ENCODE measurements at regions not wholly inside any gene's neighbourhood (a gene's known extent, or its start where the extent isn't known, plus 50 kb on each side); places are given as distances from the start of the nearest gene placed in this dataset.

DNA sequence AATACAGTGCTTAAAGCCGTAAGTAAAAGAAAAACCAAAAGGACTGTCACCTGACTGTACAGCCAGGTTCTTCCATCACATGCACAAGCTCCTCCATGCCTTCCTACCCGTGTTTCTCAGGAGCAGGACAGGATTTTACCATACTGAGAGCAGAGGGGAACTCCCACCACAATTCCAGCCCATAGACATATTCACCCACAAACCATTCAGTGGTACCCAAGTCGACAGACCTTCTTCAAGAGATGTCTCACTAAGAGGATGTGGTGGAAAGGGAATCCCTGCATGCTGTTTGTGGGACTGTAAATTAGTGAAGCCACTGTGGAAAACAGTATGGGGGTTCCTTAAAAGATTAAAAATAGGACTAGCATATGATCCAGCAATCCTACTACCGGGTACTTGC, 66.9 kb upstream of the DOCK9 start:
- no peak for ATAC-seq (ENCODE audit: low read depth)

More for the DNA sequence above, 66.9 kb upstream of the DOCK9 start:
- no peak overlapping the region for H3K9ac ChIP-seq (ENCODE audit: low read depth, low read length)
- H2BK120ac ChIP-seq (ENCODE audit: low read depth, low read length), result peak overlapping the region; percentile 75
- H3K4me1 ChIP-seq (ENCODE audit: control insufficient read depth, insufficient read depth, low read length), result peaks cover 16% of the 10 kb centered on the region
- in situ Hi-C loops (cut with MboI; ENCODE audit: low sequenced_read_pairs), result loop anchor here (25.0 kb wide), 1 partner anchor 607 kb away; no protein-coding TSS in a partner anchor
- POLR2A ChIA-PET (ENCODE audit: unreplicated experiment), result no interaction called here
- peak overlapping the region; percentile 22; the same call in 1 of the 2 replicates for H4K5ac ChIP-seq (ENCODE audit: low read depth, low read length)
- no peak overlapping the region for H3K4me3 ChIP-seq (ENCODE audit: insufficient read depth, low read depth, low read length)
- peak overlapping the region; percentile 93 for H2AK5ac ChIP-seq (ENCODE audit: low read depth, low read length)
- no TSS peak for BruUV-seq (replicated peaks)
- peak overlapping the region in 1 of 2 experiments; percentile 58; a peak in 2 of 4 replicates for H4K8ac ChIP-seq (ENCODE audit: low read depth in 2 of 2, low read length in 2 of 2)
- peak overlapping the region; percentile 79 for H3K14ac ChIP-seq (replicated peaks; ENCODE audit: low read depth, low read length)
- H3K36me3 ChIP-seq (ENCODE audit: control insufficient read depth, insufficient read depth, low read length), result no peaks in the 10 kb centered on the region
- TF ChIP-seq RCOR1 (IDR thresholded peaks at IDR 0.05; ENCODE audit: insufficient replicate concordance, low read length) (no peak), NFE2L2 (IDR thresholded peaks at IDR 0.05; ENCODE audit: low read depth, low read length) (no peak), MAZ (IDR thresholded peaks at IDR 0.05; ENCODE audit: borderline replicate concordance, low read depth, low read length) (no peak), CEBPB (IDR thresholded peaks at IDR 0.05; ENCODE audit: low read depth, low read length) (no peak), POLR2A (IDR thresholded peaks at IDR 0.05; ENCODE audit: low read depth, low read length) (no peak), MAFK (IDR thresholded peaks at IDR 0.05; ENCODE audit: low read depth, low read length) (no peak), MXI1 (IDR thresholded peaks at IDR 0.05; ENCODE audit: borderline replicate concordance, low read depth, low read length) (no peak), RAD21 (IDR thresholded peaks at IDR 0.05; ENCODE audit: low read length) (no peak), SMC3 (IDR thresholded peaks at IDR 0.05; ENCODE audit: low read depth, low read length) (no peak), CHD1 (IDR thresholded peaks at IDR 0.05; ENCODE audit: low read depth, low read length) (no peak), FOS (IDR thresholded peaks at IDR 0.05; ENCODE audit: low read depth, low read length) (no peak), RFX5 (IDR thresholded peaks at IDR 0.05; ENCODE audit: low read depth, low read length) (no peak)
- TF ChIP-seq, protein P1, sequence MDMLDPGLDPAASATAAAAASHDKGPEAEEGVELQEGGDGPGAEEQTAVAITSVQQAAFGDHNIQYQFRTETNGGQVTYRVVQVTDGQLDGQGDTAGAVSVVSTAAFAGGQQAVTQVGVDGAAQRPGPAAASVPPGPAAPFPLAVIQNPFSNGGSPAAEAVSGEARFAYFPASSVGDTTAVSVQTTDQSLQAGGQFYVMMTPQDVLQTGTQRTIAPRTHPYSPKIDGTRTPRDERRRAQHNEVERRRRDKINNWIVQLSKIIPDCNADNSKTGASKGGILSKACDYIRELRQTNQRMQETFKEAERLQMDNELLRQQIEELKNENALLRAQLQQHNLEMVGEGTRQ (IDR thresholded peaks at IDR 0.05; ENCODE audit: low read depth, low read length), result no peak
- TF ChIP-seq, protein P2, sequence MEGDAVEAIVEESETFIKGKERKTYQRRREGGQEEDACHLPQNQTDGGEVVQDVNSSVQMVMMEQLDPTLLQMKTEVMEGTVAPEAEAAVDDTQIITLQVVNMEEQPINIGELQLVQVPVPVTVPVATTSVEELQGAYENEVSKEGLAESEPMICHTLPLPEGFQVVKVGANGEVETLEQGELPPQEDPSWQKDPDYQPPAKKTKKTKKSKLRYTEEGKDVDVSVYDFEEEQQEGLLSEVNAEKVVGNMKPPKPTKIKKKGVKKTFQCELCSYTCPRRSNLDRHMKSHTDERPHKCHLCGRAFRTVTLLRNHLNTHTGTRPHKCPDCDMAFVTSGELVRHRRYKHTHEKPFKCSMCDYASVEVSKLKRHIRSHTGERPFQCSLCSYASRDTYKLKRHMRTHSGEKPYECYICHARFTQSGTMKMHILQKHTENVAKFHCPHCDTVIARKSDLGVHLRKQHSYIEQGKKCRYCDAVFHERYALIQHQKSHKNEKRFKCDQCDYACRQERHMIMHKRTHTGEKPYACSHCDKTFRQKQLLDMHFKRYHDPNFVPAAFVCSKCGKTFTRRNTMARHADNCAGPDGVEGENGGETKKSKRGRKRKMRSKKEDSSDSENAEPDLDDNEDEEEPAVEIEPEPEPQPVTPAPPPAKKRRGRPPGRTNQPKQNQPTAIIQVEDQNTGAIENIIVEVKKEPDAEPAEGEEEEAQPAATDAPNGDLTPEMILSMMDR (conservative IDR thresholded peaks at IDR 0.05; ENCODE audit: low read depth, low read length), result no peak
- TF ChIP-seq, protein P3, sequence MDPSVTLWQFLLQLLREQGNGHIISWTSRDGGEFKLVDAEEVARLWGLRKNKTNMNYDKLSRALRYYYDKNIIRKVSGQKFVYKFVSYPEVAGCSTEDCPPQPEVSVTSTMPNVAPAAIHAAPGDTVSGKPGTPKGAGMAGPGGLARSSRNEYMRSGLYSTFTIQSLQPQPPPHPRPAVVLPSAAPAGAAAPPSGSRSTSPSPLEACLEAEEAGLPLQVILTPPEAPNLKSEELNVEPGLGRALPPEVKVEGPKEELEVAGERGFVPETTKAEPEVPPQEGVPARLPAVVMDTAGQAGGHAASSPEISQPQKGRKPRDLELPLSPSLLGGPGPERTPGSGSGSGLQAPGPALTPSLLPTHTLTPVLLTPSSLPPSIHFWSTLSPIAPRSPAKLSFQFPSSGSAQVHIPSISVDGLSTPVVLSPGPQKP (IDR thresholded peaks at IDR 0.05; ENCODE audit: borderline replicate concordance, low read depth, low read length), result no peak
- peak overlapping the region; percentile 80 for H4K91ac ChIP-seq (ENCODE audit: insufficient read depth, low read depth, low read length)
- no peak overlapping the region for H2AFZ ChIP-seq (replicated peaks; ENCODE audit: low read length, poor library complexity)
- H3K56ac ChIP-seq (ENCODE audit: extremely low read depth, insufficient read depth, low read length), result no peak overlapping the region; the same call in 1 of the 2 replicates
- H3K9me3 ChIP-seq (ENCODE audit: control insufficient read depth, insufficient read depth, low read length), result no peaks in the 10 kb centered on the region
- no peak overlapping the region for H2AK9ac ChIP-seq (replicated peaks; ENCODE audit: low read depth, low read length, poor library complexity)
- H3K4me2 ChIP-seq (ENCODE audit: low read depth, low read length), result no peak overlapping the region
- peaks cover 8% of the 10 kb centered on the region; the same call in 1 of the 2 replicates for H4K20me1 ChIP-seq (ENCODE audit: insufficient read depth, low read length)
- peak overlapping the region; percentile 45 for H2BK5ac ChIP-seq (ENCODE audit: low read depth, low read length, poor library complexity, severe bottlenecking)
- H3K79me1 ChIP-seq (ENCODE audit: low read depth in 1 of 2, low read length in 2 of 2), result peaks cover 0 to 27% of the 10 kb centered on the region in 2 experiments; a peak in 2 of 4 replicates
- peaks cover 13% of the 10 kb centered on the region for H3K9me1 ChIP-seq (ENCODE audit: insufficient read depth, low read length)
- peak overlapping the region; percentile 50; the same call in 1 of the 2 replicates for H3K27ac ChIP-seq (ENCODE audit: insufficient read depth, low read length)
- 100% methylated on average over 1 of the region's 4 CpGs; no CpG with 5 or more reads in 1 of the 2 experiments for WGBS, 2 experiments (ENCODE audit: extremely low coverage in 2 of 2, insufficient read length in 1 of 2)
- no peak for DNase-seq
- intact Hi-C loops (cut with micrococcal nuclease), result no loop called here
- peak overlapping the region; percentile 79 for H3K18ac ChIP-seq (ENCODE audit: low read depth, low read length)
- H3K4ac ChIP-seq (ENCODE audit: low read depth, low read length), result peak overlapping the region; percentile 75
- peak overlapping the region; percentile 93; the same call in 1 of the 3 replicates for H2BK15ac ChIP-seq (ENCODE audit: low read depth, low read length)
- dilution Hi-C loops (cut with HindIII; ENCODE audit: low sequenced_read_pairs, unreplicated experiment), result no loop called here
- H2BK20ac ChIP-seq (ENCODE audit: low read depth, low read length), result peak overlapping the region; percentile 87
- peak overlapping the region; percentile 67 for H3K23ac ChIP-seq (ENCODE audit: low read depth, low read length)
- H3K27me3 ChIP-seq (ENCODE audit: control insufficient read depth, insufficient read depth, low read length), result no peaks in the 10 kb centered on the region
- CTCF ChIA-PET, result no interaction called here
